NCI-H146 treated with DMSO at 0.1 percent for 48 hours (cell line): ENCODE measurements at regions not wholly inside any gene's neighbourhood (a gene's known extent, or its start where the extent isn't known, plus 50 kb on each side); places are given as distances from the start of the nearest gene placed in this dataset.
"Not testable (repeated sequence)": the region's sequence is repeated elsewhere in the genome, so short reads cannot be mapped to it uniquely, and the experiment has no call there.

Experiments
- DNase-seq: peaks from one replicate; lab custom pipeline; 2025; ENCODE audit not compliant: unreplicated experiment; lab: John Stamatoyannopoulos, UW

- peak; percentile 89 for DNase-seq
These were observed 213.7 kb upstream of the HES1 start for GRCh38 chr3:193922034-193922774.

- not testable (repeated sequence) for DNase-seq
These were observed 212.0 kb upstream of the HES1 start for GRCh38 chr3:193923958-193924357.

GRCh38 chr3:193926071-193926470, 209.9 kb upstream of the HES1 start:
- not testable (repeated sequence) for DNase-seq

GRCh38 chr3:193927413-193928206, 208.3 kb upstream of the HES1 start:
- not testable (repeated sequence) for DNase-seq

GRCh38 chr3:193928354-193929209, 207.4 kb upstream of the HES1 start:
- DNase-seq = no peak

- no peak for DNase-seq
These were observed 206.6 kb upstream of the HES1 start for GRCh38 chr3:193929373-193929772.

GRCh38 chr3:193929921-193930646, 205.9 kb upstream of the HES1 start:
- DNase-seq = no peak

- DNase-seq = no peak
These were observed 203.8 kb upstream of the HES1 start for GRCh38 chr3:193932136-193932535.

- no peak for DNase-seq
These were observed 203.4 kb upstream of the HES1 start for GRCh38 chr3:193932576-193932975.

- DNase-seq = no peak
These were observed 202.5 kb upstream of the HES1 start for GRCh38 chr3:193933451-193933850.

- DNase-seq = no peak
These were observed 200.0 kb upstream of the HES1 start for GRCh38 chr3:193935916-193936315.

- peak; percentile 100 for DNase-seq
These were observed 197.3 kb upstream of the HES1 start for GRCh38 chr3:193938613-193939012.

- DNase-seq = no peak
These were observed 196.4 kb upstream of the HES1 start for GRCh38 chr3:193939527-193939926.

- no peak for DNase-seq
These were observed 195.4 kb upstream of the HES1 start for GRCh38 chr3:193940526-193940925.

- no peak for DNase-seq
These were observed 194.5 kb upstream of the HES1 start for GRCh38 chr3:193941486-193941885.

- DNase-seq = no peak
These were observed 193.4 kb upstream of the HES1 start for GRCh38 chr3:193942516-193943055.

- DNase-seq = peak; percentile 81
These were observed 192.7 kb upstream of the HES1 start for GRCh38 chr3:193943200-193943599.

- DNase-seq = no peak
These were observed 192.0 kb upstream of the HES1 start for GRCh38 chr3:193943851-193944517.

- DNase-seq = no peak
These were observed 191.4 kb upstream of the HES1 start for GRCh38 chr3:193944518-193944884.

- DNase-seq = no peak
These were observed 190.8 kb upstream of the HES1 start for GRCh38 chr3:193945143-193945542.
